Urinary bladder (tissue), 3 donors: ENCODE measurements at regions not wholly inside any gene's neighbourhood (a gene's known extent, or its start where the extent isn't known, plus 50 kb on each side); places are given as distances from the start of the nearest gene placed in this dataset.

Experiments used
- DNase-seq: peaks from one replicate; pipeline ENCODE4 v3.0.0-alpha.2; 2015; ENCODE audit errors: extremely low spot score
- H3K27ac ChIP-seq: one replicate; pipeline ENCODE4 v1.5.1; 2013; ENCODE audit warnings: low read depth, mild to moderate bottlenecking, moderate library complexity
- H3K36me3 ChIP-seq: one replicate; pipeline ENCODE4 v1.6.1; 2013; ENCODE audit warnings: mild to moderate bottlenecking, moderate library complexity; ENCODE audit not compliant: insufficient read depth
- H3K4me1 ChIP-seq: one replicate; pipeline ENCODE4 v1.6.1; 2013; ENCODE audit warnings: mild to moderate bottlenecking, moderate library complexity; ENCODE audit not compliant: insufficient read depth
- H3K4me3 ChIP-seq: one replicate; pipeline ENCODE4 v1.5.1; 2013; ENCODE audit warnings: low read depth, low read length
- WGBS: extraction: QIAGEN DNeasy Blood & Tissue Kit; methylation state at CpG from one replicate; pipeline ENCODE4 v1.1.7; 2013; 5-methylcytosine and 5-hydroxymethylcytosine counted together
- donor health status: healthy with polysubstance abuse.
- donor health status: healthy.

DNA sequence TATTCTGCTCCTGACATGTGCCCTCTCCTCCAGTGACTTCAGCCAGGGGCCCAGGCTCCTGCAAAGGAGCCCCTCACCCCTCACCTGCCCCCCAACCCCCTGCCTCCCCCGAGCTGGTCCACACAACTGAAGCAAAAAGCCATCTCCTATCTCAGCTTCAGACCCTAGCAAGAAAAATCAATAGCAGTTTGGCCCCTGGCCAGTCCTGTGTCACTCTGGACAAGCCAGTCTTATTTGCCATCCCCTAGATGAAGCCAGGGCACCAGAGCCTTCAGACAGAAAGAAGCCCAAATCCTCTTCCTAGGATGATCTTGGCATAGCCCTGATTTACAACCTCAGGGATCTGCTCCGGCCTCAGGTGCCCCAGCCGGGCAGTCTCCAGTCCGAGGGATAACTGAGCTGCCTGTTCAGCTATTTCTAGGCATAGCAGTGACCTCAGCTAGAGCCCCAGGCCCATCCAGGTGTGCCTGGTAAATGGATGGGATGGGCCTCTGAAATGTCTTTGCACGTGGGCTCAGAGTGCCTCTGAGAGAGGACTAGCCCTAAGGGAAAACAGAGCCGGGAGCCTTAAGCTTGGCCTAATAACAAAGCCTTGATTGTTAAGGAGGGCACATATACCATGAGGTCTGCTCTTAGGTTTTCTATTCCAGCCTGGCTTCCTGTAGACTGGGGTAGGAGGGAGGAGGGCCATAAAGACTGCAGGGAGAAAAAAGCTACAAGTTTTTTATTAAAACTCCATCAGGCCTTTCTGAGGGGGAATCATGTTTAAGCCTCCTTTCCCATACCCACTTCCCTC is 242.0 kb downstream of the SHQ1 start:
- Histone ChIP-seq H3K4me3 (no peak overlapping the region), H3K36me3 (no peaks in the 10 kb centered on the region), H3K27ac (no peak overlapping the region), H3K4me1 (no peaks in the 10 kb centered on the region)
- no peak for DNase-seq
- WGBS = 92% methylated on average over 6 of the region's 6 CpGs

DNA sequence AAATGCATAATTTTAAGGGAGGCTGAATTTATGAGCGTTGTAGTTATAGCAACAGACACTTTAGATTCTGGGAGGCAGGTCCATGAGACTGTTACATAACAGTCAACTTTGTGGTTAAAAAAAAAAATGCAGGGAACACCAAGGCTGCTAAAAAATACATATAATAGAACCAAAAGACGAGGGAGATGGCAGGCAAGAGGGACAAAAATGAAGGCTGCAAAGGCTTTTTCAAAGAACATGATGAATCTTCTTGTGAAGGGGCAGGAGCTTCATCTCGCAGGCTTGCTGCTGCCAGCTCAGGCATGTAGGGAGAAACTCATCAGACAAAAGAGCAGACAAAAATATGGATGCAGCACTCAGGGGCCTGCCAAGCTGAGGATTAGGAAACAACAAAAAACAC is 243.9 kb downstream of the SHQ1 start:
- no peaks in the 10 kb centered on the region for H3K36me3 ChIP-seq
- no peak for DNase-seq
- no peaks in the 10 kb centered on the region for H3K4me1 ChIP-seq
- 27% methylated on average over 3 of the region's 3 CpGs for WGBS
- no peak overlapping the region for H3K27ac ChIP-seq
- no peak overlapping the region for H3K4me3 ChIP-seq

DNA sequence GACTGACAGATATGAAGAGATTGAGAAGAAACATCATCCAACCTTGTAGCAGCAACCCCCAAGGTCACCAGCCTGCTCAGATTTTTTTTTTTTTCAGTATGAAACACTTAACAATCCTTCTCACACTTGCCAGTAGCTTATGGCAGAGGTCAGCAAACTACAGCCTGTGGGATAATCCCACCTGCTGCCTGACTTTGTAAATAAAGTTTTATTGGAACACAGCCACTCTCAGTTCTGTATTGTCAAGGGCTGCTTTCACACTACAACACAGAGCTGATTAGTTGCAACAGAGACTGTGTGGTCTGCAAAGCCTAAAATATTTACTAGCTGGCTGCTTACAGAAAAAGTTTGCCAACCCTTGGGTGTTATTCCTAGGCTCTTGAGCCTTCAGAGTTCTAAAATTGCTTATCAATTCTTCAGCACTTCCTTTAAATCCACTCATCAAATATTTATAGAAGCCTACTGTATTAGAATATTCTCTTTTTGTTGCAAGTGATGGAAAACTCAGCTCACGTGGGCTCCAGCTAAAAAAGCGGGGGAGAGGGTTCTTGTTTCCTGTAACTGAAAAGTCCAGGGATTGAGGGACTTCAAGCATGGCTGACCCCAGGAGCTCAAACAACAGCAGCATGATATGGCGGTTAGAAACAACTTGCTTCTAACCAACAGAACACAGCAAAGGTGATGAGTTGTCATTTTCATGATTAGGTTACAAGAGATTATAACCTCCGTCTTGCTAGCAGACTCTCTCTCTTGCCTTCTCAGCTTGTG is 246.1 kb downstream of the SHQ1 start:
- Histone ChIP-seq H3K27ac (no peak overlapping the region), H3K36me3 (no peaks in the 10 kb centered on the region), H3K4me1 (no peaks in the 10 kb centered on the region), H3K4me3 (no peak overlapping the region)
- 93% methylated on average over 4 of the region's 4 CpGs for WGBS
- DNase-seq = no peak

DNA sequence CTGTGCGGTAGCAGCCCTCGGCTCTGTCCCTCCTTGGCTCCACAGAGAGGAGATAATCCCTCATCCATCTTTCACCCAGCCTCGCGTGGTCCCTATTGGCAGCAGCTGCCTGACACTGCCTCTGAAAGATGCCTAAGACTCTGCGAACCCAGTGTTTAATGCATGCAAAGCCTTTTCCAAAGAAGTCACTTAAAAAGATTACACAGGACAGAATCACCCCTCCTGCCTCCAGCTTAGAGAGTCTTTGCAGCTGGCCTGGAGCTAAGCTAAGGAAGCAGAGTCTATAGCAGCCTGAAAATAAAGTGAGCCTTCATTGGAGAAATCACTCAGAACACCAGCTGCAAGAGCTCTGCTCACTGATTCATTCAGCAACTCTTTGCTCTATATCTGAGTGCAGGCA is 247.2 kb downstream of the SHQ1 start:
- Histone ChIP-seq H3K36me3 (no peaks in the 10 kb centered on the region), H3K27ac (no peak overlapping the region), H3K4me1 (no peaks in the 10 kb centered on the region), H3K4me3 (no peak overlapping the region)
- 48% methylated on average over 5 of the region's 5 CpGs for WGBS
- peak; percentile 47 for DNase-seq

DNA sequence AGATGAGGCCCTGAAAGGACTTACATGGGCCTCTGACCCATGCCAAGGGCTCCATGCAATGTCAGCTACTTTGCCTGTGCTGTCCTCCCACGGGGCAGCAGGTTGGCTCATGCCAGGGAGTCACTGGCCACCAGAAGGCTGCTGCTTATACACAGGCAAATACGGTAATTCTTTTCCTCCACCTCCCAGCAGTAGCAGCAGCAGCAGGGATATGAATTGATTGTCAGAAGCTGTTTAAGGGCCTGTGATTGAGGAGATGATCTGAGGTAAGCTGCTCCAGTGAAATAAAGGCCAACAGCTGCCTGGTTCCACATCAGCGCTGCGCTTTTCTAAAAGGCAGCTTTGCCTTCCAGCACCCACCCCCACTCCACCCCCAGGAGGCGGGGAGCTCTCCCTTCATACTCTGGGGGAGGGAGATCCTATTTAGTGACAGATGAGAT is 250.5 kb downstream of the SHQ1 start:
- Histone ChIP-seq H3K27ac (no peak overlapping the region), H3K36me3 (no peaks in the 10 kb centered on the region), H3K4me1 (no peaks in the 10 kb centered on the region), H3K4me3 (no peak overlapping the region)
- DNase-seq = no peak
- WGBS = 77% methylated on average over 5 of the region's 5 CpGs

DNA sequence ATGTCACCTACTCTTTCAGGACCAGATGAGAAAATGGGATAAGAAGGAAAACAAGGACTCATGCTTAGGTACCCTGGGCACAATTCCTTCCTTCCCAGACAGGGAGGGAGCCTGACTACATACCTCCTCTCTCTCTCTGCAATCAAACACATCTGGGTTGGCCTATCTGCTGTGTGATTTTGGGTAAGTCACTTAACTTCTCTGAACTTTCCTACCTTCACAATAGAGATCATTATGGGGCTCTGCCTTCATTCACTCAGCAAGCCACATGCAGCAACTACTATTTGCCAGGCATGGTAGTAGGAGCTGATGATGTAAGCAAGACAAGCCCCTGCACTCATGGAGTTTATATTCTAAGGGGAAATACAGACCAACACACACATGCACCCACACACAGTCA is 251.2 kb downstream of the SHQ1 start:
- H3K27ac ChIP-seq = no peak overlapping the region
- H3K4me1 ChIP-seq = no peaks in the 10 kb centered on the region
- no peak overlapping the region for H3K4me3 ChIP-seq
- no peak for DNase-seq
- no peaks in the 10 kb centered on the region for H3K36me3 ChIP-seq

DNA sequence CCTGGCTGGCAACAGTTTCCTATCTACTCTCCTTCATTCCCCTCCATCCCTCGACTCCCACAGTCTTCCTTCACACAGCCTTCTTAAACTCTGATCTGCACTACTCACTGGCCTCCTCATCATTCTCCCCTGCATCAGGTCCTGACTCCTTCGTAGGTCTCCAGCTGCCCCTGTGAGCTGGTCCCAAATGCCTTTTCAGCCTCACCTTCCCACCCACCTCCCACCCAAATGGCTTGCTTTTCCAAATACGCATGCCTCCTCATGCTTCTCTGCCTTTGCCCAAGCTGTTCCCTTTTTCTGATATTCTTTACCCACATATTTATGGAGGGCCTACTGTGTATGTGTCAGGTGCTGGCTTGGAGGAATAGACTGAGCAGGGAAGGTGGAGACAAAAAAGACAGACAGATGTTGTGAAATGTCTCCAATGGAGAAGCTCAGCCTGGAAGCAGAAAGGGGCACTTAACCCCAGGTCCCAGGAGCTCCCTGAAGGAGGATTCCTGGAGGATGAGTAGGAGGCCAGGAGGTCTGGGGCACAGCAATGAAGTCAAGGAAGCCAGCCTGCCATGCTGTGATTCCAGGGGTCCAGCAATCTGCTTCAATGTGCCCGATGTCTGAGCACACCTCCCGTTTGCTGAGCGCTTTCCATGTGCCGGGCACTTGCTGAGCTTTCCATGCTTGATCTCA is 252.2 kb downstream of the SHQ1 start:
- 97% methylated on average over 7 of the region's 7 CpGs for WGBS
- no peak for DNase-seq
- no peak overlapping the region for H3K27ac ChIP-seq
- no peak overlapping the region for H3K4me3 ChIP-seq
- no peaks in the 10 kb centered on the region for H3K36me3 ChIP-seq
- H3K4me1 ChIP-seq = no peaks in the 10 kb centered on the region

DNA sequence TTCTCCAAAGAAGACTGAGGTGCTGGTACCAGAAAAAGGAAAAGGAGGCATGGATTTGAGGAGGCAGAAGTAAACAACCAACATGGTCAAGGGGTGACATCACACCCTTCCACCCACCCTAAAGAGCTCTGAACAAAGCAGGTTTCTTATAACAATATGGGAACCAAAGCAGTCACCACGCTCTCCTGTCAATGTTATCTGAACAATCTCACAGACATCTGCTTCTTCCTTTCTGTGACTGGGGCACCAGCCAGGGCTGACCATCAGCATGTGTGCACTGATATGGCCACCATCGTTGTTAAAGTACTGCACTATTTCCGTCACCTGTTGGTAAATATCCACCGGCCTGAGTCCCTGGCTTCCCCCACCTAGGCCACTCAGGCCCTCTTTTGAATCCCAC is 252.9 kb downstream of the SHQ1 start:
- Histone ChIP-seq H3K27ac (no peak overlapping the region), H3K4me1 (no peaks in the 10 kb centered on the region), H3K36me3 (no peaks in the 10 kb centered on the region), H3K4me3 (no peak overlapping the region)
- no peak for DNase-seq
- 80% methylated on average over 4 of the region's 4 CpGs for WGBS

DNA sequence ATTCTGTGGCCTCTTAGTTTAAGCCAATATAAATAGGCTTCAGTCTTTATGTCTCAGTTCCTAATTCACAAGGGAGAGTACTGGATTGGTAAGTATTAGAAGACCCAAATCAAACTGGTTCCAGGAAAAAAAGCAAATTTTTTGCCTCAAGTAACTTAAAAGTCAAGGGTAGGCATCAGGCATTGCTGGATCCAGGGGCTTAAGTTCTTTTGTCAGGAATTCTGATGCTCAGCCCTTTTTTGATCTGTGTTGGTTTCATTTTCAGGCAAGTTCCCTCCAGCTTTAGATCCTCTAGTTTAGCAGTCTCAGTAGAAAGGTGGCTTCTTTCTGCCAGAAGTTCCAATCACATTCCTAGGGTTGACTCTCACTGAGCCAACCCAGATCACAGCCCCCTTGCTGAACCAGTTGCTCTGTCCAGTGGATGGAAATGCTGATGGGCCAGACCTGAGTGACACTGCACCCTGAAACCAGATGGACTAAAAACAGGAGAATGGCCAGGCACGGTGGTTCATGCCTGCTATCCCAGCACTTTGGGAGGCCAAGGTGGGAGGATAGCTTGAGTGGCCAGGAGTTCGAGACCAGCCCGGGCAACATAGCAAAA is 253.5 kb downstream of the SHQ1 start:
- no peaks in the 10 kb centered on the region for H3K4me1 ChIP-seq
- WGBS = 98% methylated on average over 3 of the region's 3 CpGs
- H3K27ac ChIP-seq = no peak overlapping the region
- H3K36me3 ChIP-seq = no peaks in the 10 kb centered on the region
- no peak overlapping the region for H3K4me3 ChIP-seq
- no peak for DNase-seq

DNA sequence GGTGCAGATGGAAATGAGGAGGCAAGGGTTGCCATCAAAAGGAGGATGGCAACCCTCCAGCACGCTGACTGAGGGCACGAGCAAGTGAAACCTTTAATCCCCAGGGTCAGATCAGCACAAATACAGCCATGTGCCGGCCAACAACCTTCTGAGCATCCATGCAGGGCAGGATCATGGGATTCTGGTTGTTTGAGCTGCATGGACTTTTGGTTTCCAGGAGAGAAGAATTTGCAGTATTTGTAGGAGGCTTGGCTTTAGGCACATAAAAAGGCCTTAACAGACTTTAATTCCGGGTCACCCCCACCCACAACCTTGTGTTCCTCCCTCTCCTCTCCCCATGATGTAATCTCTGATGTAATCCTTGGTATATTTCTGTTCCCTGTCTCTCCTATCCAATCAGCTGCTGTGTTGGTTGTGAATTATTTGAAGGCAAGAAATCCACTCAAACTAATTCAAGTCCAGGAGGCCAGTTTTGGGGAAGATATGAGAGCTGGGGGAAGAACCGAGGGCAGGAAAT is 254.3 kb downstream of the SHQ1 start:
- Histone ChIP-seq H3K36me3 (no peaks in the 10 kb centered on the region), H3K27ac (no peak overlapping the region), H3K4me1 (no peaks in the 10 kb centered on the region), H3K4me3 (no peak overlapping the region)
- no peak for DNase-seq
- 67% methylated on average over 5 of the region's 5 CpGs for WGBS

DNA sequence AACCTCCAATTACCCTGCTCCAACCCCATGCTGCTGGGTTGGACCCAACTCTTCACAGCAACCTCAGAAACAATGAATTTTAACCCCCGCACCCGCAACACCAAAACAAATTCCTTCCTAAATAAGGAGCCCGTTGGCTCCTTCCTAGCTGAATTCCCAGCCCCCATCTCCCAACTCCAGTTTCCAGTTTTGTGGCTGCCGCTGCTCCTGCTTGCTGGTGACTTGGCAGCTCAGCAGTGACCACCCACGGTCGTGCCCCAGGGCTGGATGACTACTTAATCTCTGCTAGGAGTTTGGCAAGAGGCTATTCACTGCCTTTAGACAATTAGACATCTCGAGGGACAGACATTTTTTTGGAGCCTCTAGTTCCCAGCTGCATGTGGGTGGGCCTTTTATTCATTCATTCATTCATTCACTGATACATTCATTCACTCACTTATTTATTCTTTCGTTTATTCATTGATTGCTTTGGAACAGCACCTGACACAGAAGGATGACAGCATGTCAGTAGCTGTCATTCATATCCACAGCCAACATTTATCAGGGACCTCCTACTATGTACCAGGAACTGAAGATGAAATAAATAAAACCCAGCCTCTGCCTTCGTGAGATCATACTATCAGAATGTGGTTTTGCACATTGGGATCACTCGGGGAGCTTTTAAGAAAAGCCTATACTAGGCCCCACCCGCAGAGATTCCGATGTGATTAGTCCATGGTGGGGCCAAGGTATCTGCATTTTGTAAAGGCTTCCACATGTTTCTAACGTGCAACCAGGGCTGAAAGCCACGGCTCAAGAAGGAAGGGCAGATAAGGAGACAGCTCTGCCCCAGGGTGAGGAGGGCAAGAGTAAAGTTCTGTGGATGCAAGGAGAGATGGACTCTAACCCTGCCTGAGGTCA is 256.5 kb downstream of the SHQ1 start:
- Histone ChIP-seq H3K36me3 (no peaks in the 10 kb centered on the region), H3K27ac (no peak overlapping the region), H3K4me1 (no peaks in the 10 kb centered on the region), H3K4me3 (no peak overlapping the region)
- 30% methylated on average over 14 of the region's 14 CpGs for WGBS
- no peak for DNase-seq

DNA sequence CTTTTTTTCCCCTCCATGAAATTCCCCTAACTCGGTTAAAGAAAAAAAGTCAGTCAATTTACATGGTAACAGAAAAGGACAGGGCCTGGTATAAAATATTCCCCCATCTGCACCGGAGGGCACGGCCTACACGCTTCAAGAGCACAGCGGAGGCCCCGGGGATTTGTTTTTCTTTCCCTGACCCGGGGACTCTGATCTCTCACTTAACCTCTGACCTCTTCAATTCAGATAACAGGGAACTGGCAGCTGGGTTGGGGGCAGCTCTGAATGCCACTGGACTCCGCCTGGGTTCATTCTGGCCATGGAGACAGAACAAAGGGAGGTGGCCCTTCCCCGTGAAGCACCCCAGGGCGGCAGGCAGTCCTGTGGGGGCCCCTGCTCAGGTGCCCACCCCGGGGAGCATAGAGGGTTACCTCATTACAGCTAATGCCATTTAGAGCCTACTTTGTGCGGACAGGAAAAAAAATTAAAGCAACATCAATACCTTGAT is 257.5 kb downstream of the SHQ1 start:
- no peak overlapping the region for H3K4me3 ChIP-seq
- DNase-seq = no peak
- H3K36me3 ChIP-seq = no peaks in the 10 kb centered on the region
- no peak overlapping the region for H3K27ac ChIP-seq
- 80% methylated on average over 12 of the region's 12 CpGs for WGBS
- no peaks in the 10 kb centered on the region for H3K4me1 ChIP-seq
